Activated naive CD4-positive, alpha-beta T cell treated with Interleukin-2 at 50 U/mL for 16 hours (primary cell): ENCODE measurements at regions not wholly inside any gene's neighbourhood (a gene's known extent, or its start where the extent isn't known, plus 50 kb on each side); places are given as distances from the start of the nearest gene placed in this dataset.
"Not testable (repeated sequence)": the region's sequence is repeated elsewhere in the genome, so short reads cannot be mapped to it uniquely, and the experiment has no call there.

ENCODE experiments used
- DNase-seq: peaks from one replicate; pipeline ENCODE4 v3.0.0-alpha.2; 2020

- DNase-seq = no peak
Observed at GRCh38 chr2:21194147-21194546, 70.4 kb downstream of the TDRD15 start.

DNA sequence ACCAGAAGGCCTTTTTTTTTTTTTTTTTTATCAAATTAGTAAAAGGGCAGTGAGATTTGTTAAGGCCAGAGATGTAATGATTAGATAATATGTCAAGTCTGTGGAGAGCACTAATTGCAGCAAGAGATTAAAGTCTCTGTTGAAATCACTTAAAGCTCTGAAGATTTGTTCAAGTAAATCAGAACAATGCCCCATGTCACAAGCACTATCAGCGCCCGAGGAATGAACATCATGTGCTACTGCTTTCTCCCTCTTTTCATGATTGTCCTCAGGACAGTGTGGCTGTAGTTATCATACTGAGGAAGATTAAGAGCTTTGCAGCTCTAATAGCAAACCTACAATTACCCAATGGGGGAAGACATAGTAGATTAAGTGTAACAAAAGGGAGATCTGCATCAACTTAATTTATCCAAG lies 71.1 kb downstream of the TDRD15 start:
- no peak for DNase-seq

DNA sequence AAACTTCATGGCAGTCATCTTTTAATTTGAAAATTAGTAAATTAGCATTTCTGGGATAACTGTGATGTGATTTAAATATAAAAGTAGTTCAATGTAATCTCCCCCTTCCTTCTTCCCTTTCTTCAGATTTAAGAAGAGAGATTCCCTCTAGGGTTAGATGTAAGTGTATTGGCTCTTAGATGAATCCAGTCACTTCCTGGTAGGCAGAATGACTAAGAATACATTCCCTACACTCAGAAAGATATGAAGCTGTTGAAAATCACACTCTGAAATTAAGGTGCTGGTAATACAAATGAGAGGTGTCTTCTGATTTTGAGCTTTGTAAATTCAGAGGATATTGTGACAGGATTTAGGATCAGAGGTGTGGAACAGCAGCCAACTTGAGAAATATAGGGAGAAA lies 71.6 kb downstream of the TDRD15 start:
- DNase-seq = no peak

GRCh38 chr2:21198637-21199036 lies 74.9 kb downstream of the TDRD15 start:
- no peak for DNase-seq

DNA sequence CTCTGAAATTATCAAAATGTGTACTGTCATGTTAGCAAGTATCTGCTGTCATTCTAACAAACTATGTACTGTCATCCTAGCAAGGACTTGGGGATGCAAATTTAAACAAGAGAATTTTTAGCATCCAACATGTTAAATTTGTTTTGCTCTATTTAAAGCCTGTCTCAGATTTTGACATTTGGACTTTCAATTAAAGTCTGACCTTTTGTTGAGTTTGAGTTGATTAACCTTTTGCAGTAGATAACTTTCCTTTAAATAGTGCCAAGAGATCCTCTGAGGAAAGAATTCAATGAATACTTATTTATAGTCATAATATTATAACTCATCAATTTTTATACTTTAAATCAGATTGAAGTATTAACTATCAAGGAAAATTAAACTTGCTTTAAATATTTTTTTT lies 80.2 kb downstream of the TDRD15 start:
- DNase-seq = no peak

DNA sequence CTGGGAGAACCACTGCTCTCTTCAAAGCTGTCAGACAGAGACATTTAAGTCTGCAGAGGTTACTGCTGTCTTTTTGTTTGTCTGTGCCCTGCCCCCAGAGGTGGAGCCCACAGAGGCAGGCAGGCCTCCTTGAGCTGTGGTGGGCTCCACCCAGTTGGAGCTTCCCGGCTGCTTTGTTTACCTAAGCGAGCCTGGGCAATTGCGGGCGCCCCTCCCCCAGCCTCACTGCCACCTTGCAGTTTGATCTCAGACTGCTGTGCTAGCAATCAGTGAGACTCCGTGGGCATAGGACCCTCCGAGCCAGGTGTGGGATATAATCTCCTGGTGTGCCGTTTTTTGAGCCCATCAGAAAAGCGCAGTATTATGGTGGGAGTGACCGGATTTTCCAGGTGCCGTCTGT lies 90.3 kb downstream of the TDRD15 start:
- not testable (repeated sequence) for DNase-seq

DNA sequence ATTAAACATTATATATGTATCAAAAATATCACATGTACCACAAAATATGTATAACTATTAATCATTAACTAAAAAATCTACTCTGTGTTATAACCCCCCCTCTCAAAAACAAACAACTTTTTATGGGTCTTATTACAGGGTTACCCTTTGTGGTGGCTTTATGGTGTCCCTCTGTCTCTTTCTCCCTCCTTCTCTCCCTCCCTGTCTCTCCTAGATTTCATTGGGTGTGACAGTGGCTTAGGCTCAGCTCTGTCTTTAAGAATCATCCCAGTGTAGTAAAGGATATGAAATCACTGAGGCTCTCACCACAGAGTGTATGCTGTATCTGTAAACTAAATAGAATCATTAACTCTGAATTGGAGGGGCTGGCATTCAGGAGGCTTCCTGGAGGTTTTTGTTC lies 93.7 kb downstream of the TDRD15 start:
- no peak for DNase-seq

DNA sequence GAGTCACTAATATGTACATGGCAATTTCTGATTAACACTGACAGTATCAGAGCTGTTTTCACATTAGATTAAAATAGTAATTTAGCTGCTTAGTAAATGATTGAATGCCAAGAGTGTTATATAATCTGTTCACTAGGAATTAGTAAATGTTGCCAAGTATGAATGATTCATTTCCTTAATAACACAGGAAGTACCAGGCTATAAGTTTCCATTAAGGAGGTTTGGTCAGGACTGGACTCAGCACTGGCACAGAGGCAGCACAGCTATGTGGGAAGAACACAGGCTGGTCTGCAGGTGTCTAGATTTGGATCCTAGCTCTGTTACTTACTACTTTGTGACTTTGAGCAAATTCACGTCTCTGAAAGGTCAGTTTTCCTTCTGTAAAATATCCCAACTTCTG lies 97.2 kb downstream of the TDRD15 start:
- no peak for DNase-seq

DNA sequence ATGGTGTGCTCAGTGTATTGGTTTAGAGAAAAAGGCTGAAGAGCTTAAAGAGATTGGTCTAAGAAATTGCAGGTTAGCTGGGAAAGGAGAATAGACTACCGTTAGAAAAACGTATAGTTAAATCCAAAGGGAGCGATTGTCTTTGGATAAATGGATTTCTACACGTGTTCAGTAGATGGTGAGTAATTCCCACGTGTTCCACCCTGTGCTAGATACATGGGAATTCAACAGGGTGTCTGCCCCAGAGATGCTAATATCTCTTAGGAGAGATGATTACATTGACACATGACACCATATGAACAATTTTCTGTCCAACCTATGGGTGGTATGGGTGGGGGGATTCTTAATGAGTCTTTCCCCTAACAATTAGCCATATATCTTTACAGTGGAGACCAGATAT lies 99.8 kb downstream of the TDRD15 start:
- DNase-seq = no peak

GRCh38 chr2:21228041-21228895 lies 104.5 kb downstream of the TDRD15 start:
- no peak for DNase-seq

GRCh38 chr2:21229302-21229701 lies 105.5 kb downstream of the TDRD15 start:
- DNase-seq = no peak

DNA sequence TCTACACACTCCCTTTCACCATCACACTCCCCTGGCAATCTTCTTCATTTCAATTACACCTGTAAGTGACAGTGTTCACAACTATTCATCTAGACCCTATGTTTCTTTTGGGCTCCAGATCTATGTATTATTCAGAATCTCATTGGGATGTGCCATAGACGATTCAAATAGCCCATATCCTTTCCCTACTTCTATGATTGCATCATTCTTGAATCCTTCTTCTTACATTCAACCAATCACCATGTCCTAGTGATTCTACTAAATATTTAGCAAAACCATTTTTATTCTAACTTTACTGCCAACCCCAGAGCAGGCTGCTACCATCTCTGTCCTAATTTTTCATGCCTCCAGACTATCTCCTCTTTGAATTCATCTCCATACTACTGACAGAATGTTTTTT lies 106.4 kb downstream of the TDRD15 start:
- no peak for DNase-seq

- no peak for DNase-seq
Observed at GRCh38 chr2:21231985-21232384, 108.2 kb downstream of the TDRD15 start.

DNA sequence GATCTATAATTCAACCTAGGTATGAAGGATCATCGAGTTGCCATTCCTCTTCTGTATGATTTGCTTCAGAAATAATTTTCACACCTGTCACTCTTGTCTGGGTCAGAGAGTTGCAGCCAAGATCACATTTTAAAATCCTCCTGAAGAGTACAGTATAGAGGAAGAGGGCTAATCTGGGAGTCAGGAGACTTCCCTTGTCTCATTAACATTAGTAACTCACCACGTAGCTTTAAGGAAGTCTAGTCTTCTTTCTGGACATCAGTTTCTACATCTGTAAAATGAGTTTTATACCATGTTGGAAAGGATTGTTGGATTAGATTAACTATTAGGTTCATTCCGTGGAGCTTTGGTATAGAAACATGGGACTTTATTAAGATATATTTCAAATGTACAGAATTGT lies 109.4 kb downstream of the TDRD15 start:
- no peak for DNase-seq

GRCh38 chr2:21234001-21234400 lies 110.2 kb downstream of the TDRD15 start:
- no peak for DNase-seq

- no peak for DNase-seq
Observed at GRCh38 chr2:21234464-21235120, 110.8 kb downstream of the TDRD15 start.

DNA sequence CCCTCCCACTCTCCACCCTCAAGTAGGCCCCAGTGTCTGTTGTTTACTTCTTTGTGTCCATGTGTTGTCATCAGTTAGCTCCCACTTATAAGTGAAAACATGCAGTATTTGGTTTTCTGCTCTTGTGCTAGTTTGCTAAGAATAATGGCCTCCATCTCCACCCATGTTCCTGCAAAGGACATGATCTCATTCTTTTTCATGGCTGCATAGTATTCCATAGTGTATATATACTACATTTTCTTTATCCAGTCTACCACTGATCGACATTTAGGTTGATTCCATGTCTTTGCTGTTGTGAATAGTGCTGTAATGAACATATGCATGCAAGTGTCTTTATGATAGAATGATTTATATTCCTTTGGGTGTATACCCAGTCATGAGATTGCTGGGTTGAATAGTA lies 116.0 kb downstream of the TDRD15 start:
- not testable (repeated sequence) for DNase-seq

GRCh38 chr2:21244161-21244560 lies 120.4 kb downstream of the TDRD15 start:
- DNase-seq = no peak

DNA sequence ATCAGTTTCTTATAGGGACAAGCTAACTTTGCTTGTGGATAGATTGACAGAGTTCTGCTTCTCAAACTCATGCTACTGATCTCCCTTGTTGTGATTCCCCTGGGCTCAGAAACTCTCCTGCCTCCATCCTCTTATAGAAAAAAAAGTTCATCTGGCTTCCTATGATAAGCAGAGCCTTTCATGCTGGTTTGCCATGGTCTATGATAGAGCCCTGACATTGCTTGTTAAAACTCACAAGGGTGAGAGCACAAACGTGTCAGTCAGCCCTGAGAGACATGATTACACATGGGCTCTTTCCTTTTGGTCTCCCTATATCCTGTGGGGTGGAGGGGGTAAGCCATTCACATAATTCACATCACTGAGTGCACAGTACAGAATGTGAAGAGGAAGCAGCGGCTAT lies 121.8 kb downstream of the TDRD15 start:
- no peak for DNase-seq

GRCh38 chr2:21249367-21249766 lies 125.6 kb downstream of the TDRD15 start:
- DNase-seq = no peak

DNA sequence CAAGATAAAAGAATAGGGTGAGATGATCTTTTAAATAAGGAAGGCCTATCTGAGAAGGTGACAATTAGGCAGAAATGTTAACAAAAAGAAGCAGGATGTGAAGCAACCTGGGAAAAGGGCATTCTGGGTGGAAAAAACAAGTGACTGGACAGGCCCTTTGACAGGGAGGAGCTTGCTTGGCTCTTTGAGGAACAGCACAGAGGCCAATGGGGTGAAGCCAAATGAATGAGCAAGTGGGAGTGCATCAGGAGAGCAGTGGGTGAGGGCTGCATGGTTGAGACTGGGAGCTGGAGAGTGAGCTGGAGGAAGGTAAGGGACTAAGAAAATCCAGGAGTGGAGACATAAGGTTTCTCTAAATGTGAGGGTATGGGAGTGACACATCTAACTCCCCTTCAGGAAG lies 126.9 kb downstream of the TDRD15 start:
- no peak for DNase-seq

DNA sequence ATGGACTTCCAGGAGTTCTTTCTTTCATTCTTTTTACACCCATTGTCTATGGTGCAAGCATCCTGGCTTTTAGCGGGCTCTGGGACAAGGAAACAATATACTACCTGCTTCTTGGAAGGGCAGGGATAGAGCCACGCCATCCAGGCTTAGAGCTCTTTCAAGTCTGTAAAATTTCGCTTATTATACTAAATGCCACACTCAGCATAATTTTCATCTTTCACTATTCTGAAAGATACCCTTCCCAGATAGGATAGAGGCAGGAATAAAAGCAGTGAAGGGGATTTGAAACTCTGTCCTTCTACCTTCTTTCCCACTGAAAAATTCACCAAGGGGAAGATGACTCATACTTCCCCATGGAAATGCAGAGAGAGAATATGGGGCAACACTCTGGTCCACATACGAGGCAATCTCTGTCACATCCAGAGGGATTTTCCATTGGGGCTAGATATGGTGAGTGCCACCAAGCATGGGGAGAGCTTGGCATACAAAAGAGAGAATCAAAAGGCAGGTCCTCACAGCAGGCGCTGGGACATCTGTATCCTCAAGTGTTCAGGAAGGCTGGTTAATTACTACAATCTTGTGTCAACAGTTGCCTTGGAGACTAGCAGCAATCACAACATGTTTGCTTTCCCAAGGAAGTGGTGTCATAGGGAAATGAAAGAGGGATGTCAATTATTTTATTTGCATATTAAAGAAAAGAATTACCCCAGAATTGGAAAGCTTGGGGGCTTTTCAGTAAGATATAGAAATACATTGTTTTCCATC lies 127.6 kb downstream of the TDRD15 start:
- no peak for DNase-seq

DNA sequence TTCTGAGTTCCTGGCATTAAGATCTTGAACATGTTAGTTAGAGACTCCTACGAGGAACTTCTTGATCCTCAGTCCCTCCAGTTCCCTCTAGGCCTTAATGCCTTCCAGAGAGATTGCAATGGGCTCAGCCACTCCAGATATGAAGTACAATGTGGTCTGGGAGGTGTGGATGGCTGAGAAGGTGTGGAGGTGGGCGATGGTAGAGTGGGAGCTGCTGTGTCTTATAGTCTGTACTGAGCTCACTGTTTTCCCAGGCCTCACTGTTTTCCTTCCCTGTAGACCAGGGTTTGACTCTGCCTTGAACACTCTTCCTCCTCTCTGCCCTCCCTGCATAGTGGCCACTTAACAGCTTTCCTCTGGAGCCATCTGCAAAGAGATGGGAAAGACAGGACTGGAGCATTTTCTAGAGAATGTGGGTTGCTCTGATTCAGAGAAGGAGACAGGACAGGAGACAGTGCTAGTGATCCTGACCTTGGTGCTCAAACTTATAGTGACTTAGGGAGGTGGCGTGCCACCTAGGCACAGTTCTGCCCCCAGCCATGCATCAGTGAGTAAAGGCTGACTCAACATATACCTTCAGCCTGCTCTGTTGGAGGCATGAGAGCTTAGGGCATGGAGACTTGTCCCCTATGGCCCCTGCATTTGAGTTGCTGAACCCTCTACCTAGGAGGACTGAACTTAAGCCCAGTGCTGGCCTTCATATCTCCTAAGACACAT lies 129.7 kb downstream of the TDRD15 start:
- no peak for DNase-seq
